ENCODE measurements at regions not wholly inside any gene's neighbourhood (a gene's known extent, or its start where the extent isn't known, plus 50 kb on each side); places are given as distances from the start of the nearest gene placed in this dataset.
"Not testable (repeated sequence)": the region's sequence is repeated elsewhere in the genome, so short reads cannot be mapped to it uniquely, and the experiment has no call there.

DNA sequence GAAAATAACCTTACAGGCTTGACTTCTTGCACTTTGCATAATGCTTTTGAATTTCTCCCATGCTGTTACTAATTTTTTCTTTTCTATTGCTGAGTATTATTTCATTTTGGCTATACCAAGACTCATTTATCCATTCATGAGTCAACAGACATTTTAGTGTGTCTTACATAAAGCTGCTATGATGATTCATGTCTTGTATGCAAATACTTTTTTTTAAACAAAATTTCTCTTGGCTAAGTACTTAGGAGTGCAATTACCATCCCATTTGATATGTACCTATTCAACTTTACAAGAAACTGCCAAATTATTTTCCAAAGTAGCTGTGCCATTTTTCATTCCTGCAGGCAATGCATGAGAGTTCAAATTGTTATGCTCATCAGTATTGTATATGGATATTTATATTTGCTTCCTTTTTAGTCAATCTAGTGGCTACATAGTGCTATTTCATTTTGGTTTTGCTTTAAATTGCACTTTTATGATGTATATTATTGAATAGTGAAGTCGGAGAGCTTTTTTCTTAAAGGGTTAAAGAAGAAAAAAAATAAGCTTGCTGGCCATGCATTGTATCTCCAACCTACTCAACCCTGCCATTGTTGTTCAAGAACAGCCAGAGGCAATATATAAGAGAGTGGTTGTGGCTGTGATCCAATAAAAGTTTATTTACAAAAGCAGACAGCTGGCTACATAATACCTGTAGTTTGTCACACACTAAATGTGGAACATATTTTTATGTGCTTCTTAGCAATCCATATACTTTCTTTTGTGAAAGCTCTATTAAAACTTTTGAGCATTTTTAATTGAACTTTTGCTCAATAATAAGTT, 862.8 kb downstream of the KCNT2 start:
- no peaks in the 10 kb centered on the region for H3K9me3 ChIP-seq (replicated peaks)
- no peaks in the 10 kb centered on the region for H3K36me3 ChIP-seq
- DNase-seq (ENCODE audit: low read depth in 1 of 2, low spot score in 2 of 2), result no peak
- H3K27ac ChIP-seq, result no peak overlapping the region
- H3K4me3 ChIP-seq, result no peak overlapping the region
- H3K4me1 ChIP-seq (replicated peaks), result no peaks in the 10 kb centered on the region
- no peaks in the 10 kb centered on the region; the same call in 1 of the 2 replicates for H3K27me3 ChIP-seq (replicated peaks)

DNA sequence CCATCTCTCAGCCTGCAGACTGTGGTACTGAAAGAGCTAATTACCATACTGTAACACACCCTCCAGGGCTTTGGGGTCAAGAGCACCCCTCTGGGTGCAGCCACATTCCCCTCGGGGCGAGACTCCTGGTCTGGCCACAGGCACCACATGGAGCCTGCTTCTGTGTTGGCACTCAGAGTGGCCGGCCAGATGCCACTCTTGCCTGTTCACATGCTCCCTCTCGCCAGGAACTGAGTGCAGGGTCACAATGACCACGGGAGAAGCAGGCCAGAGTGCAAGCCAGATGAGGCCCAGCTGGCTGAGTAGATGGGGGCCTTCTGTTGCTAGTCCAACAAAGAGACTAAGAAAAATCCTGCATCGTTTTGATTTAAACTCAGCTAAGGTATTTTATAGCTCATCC, 864.0 kb downstream of the KCNT2 start:
- H3K4me3 ChIP-seq, result no peak overlapping the region
- H3K36me3 ChIP-seq, result no peaks in the 10 kb centered on the region
- DNase-seq (ENCODE audit: low read depth in 1 of 2, low spot score in 2 of 2), result no peak
- no peaks in the 10 kb centered on the region for H3K4me1 ChIP-seq (replicated peaks)
- no peaks in the 10 kb centered on the region for H3K27me3 ChIP-seq (replicated peaks)
- no peak overlapping the region for H3K27ac ChIP-seq
- no peaks in the 10 kb centered on the region for H3K9me3 ChIP-seq (replicated peaks)

DNA sequence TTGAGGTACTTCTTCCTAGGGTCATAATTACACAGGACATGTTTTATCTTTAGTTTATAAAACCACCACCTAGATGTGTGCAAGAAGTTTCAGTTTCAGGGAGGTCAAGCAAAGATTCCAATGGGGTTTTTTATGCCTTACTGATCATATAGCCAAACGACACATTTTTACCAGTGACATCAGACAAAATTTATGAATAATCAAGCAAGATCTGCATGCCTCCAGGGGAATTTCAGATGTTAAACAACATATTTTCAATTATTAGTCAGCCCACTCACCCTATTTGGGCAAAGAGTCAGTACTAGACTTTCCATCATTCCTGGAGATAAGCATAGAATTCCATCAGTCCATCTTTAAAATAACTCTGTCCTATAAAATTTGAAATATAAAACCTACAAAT, 867.4 kb downstream of the KCNT2 start:
- Histone ChIP-seq H3K4me3 (no peak overlapping the region), H3K9me3 (replicated peaks) (no peaks in the 10 kb centered on the region), H3K36me3 (no peaks in the 10 kb centered on the region), H3K4me1 (replicated peaks) (no peaks in the 10 kb centered on the region), H3K27ac (no peak overlapping the region), H3K27me3 (replicated peaks) (no peaks in the 10 kb centered on the region)
- no peak for DNase-seq (ENCODE audit: low read depth in 1 of 2, low spot score in 2 of 2)

DNA sequence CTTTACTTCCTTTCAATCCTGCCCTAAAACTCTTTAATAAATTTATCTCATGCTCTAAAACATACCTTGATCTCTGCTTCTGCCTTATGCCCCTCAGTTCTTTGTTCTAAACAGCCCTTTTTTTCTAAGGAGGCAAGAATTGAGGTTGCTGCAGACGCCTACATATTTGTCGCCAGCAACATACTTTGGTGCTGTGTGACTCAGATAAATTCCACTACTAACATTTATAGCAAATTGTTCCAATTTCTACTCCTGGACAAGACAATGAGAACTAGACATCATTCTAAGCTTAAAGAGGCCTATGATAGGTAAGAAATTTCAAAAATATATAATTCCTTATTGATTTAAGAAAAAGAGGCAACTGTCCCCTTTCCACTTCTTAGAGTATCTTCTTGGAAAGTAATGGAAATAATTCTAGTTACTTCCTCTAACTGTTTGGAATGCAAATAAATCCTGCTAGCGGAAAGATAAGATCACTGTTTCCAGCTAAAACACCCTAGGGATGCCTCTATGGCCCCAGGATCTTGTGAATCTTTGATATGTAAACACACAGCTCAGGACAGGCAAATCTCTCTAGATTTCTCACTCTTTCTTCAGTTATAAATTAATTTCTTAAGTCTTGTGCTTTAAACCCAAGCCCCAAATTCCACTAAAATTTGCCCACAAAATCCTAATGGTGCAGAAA, 869.1 kb downstream of the KCNT2 start:
- H3K4me1 ChIP-seq (replicated peaks), result no peaks in the 10 kb centered on the region
- no peaks in the 10 kb centered on the region for H3K36me3 ChIP-seq
- no peaks in the 10 kb centered on the region for H3K27me3 ChIP-seq (replicated peaks)
- H3K27ac ChIP-seq, result no peak overlapping the region
- DNase-seq (ENCODE audit: low read depth in 1 of 2, low spot score in 2 of 2), result no peak
- H3K9me3 ChIP-seq (replicated peaks), result no peaks in the 10 kb centered on the region
- no peak overlapping the region for H3K4me3 ChIP-seq

DNA sequence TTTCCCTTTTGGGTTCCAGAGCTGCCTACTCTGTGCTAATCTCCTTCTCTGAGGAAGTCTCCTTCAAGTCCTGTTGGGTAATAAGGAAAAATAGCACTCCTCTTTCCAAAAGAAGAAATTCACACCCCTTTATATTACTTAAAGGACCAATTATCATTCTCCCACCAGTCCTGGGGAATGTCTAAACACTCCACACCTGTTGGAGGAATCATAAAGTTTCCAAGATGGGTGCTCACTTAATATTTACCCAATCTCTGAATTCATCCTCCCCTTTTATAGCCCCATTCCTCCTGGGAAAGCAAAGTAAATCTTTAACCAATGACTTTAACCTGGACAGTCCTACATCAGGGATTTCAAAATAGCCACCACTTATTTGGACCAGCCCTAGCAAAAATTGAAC, 873.1 kb downstream of the KCNT2 start:
- no peaks in the 10 kb centered on the region for H3K27me3 ChIP-seq (replicated peaks)
- H3K36me3 ChIP-seq, result no peaks in the 10 kb centered on the region
- H3K9me3 ChIP-seq (replicated peaks), result no peaks in the 10 kb centered on the region
- H3K4me3 ChIP-seq, result no peak overlapping the region
- no peak overlapping the region for H3K27ac ChIP-seq
- no peak for DNase-seq (ENCODE audit: low read depth in 1 of 2, low spot score in 2 of 2)
- H3K4me1 ChIP-seq (replicated peaks), result no peaks in the 10 kb centered on the region

DNA sequence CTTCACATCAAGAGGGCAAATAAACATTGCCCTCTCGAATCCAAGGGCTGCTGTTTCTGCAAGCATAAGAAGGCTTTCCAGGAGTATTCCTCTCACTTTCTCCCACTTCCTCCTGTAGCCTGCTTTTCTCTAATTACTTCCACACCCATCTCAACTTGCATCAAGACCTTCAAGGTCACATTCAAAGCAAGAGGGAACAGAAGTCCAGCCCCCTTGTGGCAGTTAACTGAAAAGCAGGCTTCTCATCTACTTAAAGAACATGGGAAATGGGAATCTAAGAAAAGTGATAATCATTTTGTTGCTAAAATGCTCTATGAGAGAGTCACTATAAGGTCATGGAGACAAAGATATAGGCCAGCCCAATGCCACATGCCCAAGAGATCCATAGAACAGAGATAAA, 874.4 kb downstream of the KCNT2 start:
- Histone ChIP-seq H3K27ac (no peak overlapping the region), H3K36me3 (no peaks in the 10 kb centered on the region), H3K9me3 (replicated peaks) (no peaks in the 10 kb centered on the region), H3K4me1 (replicated peaks) (no peaks in the 10 kb centered on the region), H3K27me3 (replicated peaks) (no peaks in the 10 kb centered on the region), H3K4me3 (no peak overlapping the region)
- no peak for DNase-seq (ENCODE audit: low read depth in 1 of 2, low spot score in 2 of 2)

DNA sequence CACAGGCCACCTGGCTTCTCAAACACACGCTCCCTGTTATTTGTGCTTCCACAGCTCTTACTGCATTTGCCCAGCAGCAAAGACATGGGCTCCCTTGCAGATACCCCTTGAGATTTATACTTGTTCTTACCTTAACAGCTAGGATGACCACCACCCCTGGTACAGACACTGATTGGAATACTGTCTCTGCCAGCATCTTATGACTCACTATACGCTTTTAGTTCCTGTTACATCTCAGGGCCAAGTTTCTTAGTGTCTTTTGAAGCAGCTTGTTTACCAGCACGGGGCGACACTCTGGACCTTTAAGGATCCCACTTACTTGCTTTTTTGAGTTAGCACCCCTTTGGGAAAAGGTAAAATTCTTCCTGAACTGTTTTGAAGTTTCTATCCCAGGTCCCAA, 874.8 kb downstream of the KCNT2 start:
- Histone ChIP-seq H3K36me3 (no peaks in the 10 kb centered on the region), H3K4me3 (no peak overlapping the region), H3K9me3 (replicated peaks) (no peaks in the 10 kb centered on the region), H3K27me3 (replicated peaks) (no peaks in the 10 kb centered on the region), H3K27ac (no peak overlapping the region), H3K4me1 (replicated peaks) (no peaks in the 10 kb centered on the region)
- DNase-seq (ENCODE audit: low read depth in 1 of 2, low spot score in 2 of 2), result no peak

DNA sequence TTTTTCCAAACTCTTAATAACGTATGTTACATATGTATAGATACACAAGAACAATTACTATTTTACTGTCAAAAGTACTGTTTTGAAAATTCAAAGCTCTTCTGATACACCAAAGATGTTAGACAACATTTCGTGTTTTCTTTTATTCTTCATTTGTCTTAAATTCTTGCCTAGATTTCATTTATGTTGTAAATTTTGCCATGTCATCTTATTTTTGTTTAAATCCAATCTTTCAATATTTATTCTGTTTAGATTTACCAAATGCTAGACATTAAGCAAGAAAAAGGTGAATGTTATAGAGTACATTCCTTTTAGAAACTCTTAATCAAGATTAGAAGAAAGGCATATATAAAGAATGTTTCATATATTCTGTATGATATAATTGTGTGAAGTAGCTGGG, 876.9 kb downstream of the KCNT2 start:
- H3K4me3 ChIP-seq, result no peak overlapping the region

DNA sequence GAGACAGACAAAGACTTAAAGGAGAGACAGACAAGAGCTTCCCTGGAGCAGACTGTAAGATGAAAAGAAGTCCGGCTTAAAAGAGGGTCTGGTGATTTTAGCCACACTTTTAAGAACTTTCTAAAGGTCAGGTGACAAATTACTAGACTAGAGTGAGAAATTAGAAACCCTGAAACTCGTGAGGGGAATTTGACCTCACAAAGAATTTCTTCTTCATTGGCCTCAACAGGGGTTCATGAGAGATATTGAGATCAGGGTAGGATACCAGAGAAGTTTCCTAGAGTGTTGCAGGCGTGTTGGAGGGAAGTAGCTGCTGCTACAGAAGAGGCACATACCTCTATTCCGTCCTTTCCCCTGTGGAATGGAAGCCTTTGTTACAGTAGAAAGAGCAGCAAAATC, 884.4 kb downstream of the KCNT2 start:
- Histone ChIP-seq H3K4me1 (replicated peaks) (no peaks in the 10 kb centered on the region), H3K27ac (no peak overlapping the region), H3K36me3 (no peaks in the 10 kb centered on the region), H3K27me3 (replicated peaks) (no peaks in the 10 kb centered on the region), H3K9me3 (replicated peaks) (no peaks in the 10 kb centered on the region), H3K4me3 (no peak overlapping the region)
- no peak for DNase-seq (ENCODE audit: low read depth in 1 of 2, low spot score in 2 of 2)

More for the DNA sequence above, 876.9 kb downstream of the KCNT2 start:
- Histone ChIP-seq H3K27ac (no peak overlapping the region), H3K36me3 (no peaks in the 10 kb centered on the region), H3K27me3 (replicated peaks) (no peaks in the 10 kb centered on the region), H3K9me3 (replicated peaks) (no peaks in the 10 kb centered on the region), H3K4me1 (replicated peaks) (no peaks in the 10 kb centered on the region)
- no peak for DNase-seq (ENCODE audit: low read depth in 1 of 2, low spot score in 2 of 2)

DNA sequence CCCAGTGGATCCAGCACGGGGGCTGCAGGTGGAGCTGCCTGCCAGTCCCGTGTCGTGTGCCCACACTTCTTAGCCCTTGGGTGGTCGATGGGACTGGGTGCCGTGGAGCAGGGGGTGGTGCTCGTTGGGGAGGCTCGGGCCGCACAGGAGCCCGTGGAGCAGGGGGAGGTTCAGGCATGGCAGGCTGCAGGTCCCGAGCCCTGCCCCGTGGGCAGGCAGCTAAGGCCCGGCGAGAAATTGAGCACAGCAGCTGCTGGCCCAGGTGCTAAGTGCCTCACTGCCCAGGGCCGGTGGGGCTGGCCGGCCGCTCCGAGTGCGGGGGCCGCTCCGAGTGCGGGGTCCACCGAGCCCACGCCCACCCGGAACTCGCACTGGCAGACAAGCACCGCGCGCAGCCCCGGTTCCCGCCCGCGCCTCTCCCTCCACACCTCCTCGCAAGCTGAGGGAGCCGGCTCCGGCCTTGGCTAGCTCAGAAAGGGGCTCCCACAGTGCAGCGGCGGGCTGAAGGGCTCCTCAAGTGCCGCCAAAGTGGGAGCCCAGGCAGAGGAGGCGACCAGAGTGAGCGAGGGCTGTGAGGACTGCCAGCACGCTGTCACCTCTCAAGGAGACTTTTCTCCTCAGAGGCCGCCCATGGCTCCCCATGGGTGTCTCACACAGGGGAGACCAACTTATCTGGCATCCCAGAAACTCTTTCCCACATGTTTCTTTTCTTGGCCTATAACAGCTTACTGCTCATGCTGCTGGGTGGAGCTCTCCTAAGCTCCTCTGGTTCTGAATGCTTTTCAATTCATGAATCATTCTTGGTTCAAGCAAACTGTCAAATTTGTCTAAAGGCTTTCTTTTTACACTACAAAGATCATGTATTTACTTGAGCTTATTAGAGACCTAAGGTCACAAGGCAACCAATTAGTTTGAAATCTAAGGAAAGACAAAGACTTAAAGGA, 885.1 kb downstream of the KCNT2 start:
- DNase-seq (ENCODE audit: low read depth in 1 of 2, low spot score in 2 of 2); H3K9me3 ChIP-seq (replicated peaks); H3K4me3 ChIP-seq; H3K4me1 ChIP-seq (replicated peaks); H3K27me3 ChIP-seq (replicated peaks); H3K27ac ChIP-seq; H3K36me3 ChIP-seq: not testable (repeated sequence)

DNA sequence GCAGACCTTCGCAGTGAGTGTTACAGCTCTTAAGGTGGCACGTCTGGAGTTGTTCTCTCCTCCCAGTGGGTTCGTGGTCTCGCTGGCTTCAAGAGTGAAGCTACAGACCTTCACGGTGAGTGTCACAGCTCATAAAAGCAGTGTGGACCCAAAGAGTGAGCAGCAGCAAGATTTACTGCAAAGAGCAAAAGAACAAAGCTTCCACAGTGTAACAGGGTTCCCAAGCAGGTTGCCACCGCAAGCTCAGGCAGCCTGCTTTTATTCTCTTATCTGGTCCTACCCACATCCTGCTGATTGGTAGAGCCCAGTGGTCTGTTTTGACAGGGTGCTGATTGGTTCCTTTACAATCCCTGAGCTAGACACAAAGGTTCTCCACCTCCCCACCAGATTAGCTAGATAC, 886.1 kb downstream of the KCNT2 start:
- H3K27me3 ChIP-seq (replicated peaks); H3K36me3 ChIP-seq; H3K9me3 ChIP-seq (replicated peaks); H3K4me3 ChIP-seq; DNase-seq (ENCODE audit: low read depth in 1 of 2, low spot score in 2 of 2); H3K4me1 ChIP-seq (replicated peaks); H3K27ac ChIP-seq: not testable (repeated sequence)

DNA sequence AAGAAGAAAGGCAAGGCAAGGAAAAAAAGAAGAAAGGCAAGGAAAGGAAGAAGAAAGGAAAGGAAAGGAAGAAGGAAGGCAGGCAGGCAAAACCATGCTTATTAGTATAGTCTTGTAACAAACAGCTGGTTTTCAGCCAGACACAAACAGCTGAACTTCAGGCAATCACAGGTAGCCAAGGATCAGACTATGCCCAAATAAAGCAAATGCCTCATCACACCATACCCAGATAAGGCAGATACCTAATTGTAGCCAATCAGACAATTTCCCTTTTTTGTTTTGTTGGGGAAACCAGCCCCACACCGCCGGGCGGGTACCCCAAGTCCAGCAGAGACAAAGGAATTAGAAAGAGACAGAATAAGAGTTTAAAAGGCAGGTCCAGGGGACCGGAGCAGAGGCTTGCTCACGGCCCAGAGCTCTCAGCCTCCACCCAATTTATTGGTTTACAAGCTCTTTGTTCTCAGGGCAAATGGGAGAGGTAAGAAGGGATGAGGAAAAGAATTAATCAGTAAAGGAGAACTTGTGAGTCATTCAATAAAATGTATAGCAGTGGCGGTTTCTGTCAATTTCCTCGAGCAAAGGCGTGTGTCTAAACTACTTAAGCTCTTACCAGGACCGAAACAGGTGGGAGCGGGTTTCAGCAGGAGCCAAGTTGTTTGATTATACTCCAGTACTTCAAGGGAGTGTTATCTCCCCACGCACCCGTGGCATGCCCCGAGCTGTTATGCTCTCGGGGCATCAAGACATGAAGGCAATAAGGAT, 886.8 kb downstream of the KCNT2 start:
- Histone ChIP-seq H3K9me3 (replicated peaks) (no peaks in the 10 kb centered on the region), H3K27me3 (replicated peaks) (no peaks in the 10 kb centered on the region), H3K27ac (no peak overlapping the region), H3K4me1 (replicated peaks) (no peaks in the 10 kb centered on the region), H3K36me3 (no peaks in the 10 kb centered on the region), H3K4me3 (no peak overlapping the region)
- no peak for DNase-seq (ENCODE audit: low read depth in 1 of 2, low spot score in 2 of 2)

DNA sequence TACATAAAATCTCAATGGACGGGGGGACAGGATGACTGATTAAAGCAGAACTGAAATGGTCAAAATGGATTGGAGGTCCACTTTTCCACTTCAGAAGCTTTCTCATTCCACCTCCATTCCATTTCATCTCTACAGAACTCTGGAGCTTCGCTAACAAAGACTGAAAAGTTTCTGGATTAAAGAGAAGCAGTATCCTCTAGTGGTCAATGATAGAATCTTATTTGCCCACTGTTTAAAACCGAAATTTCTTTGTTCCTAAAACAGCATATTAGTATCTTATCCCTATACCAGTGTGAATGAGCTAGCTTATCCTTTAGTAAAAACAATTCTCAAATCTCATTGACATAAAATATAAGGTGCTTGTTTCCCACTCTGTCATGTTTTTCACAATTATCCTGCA, 890.6 kb downstream of the KCNT2 start:
- H3K36me3 ChIP-seq, result no peaks in the 10 kb centered on the region
- no peak overlapping the region for H3K4me3 ChIP-seq
- no peak overlapping the region for H3K27ac ChIP-seq
- no peaks in the 10 kb centered on the region for H3K9me3 ChIP-seq (replicated peaks)
- H3K27me3 ChIP-seq (replicated peaks), result no peaks in the 10 kb centered on the region
- H3K4me1 ChIP-seq (replicated peaks), result no peaks in the 10 kb centered on the region
- DNase-seq (ENCODE audit: low read depth in 1 of 2, low spot score in 2 of 2), result no peak

Measured in SJSA1 (cell line).